IMR-90 (cell line): ENCODE measurements at regions not wholly inside any gene's neighbourhood (a gene's known extent, or its start where the extent isn't known, plus 50 kb on each side); places are given as distances from the start of the nearest gene placed in this dataset.

ENCODE experiments used
- ATAC-seq: fragments of 200-7000 bp; cut with Tn5 transposase; 2 replicates; pipeline ENCODE4 v1.9.1; 2020; ENCODE audit warnings: low read depth, mild to moderate bottlenecking, moderate library complexity
- BruUV-seq: library from RNA; stranded (reverse); fragments of 400-500 nt; replicated peaks from 2 replicates; lab custom pipeline; 2021; lab: Mats Ljungman, UMichigan
- CTCF ChIA-PET: fragments of 300-600 bp; formaldehyde crosslinking; extraction: SDS; loops from one replicate; lab custom pipeline; 2021; ENCODE audit warnings: antibody characterized with exemption; lab: Yijun Ruan, JAX
- POLR2A ChIA-PET: fragments of 300-600 bp; sonication (Branson Sonifier 250); formaldehyde crosslinking; loops from one replicate; lab custom pipeline; 2022; ENCODE audit warnings: antibody characterized with exemption; ENCODE audit not compliant: unreplicated experiment; lab: Charles Lee
- DNase-seq: peaks from one replicate; pipeline ENCODE4 v3.0.0; 2013
- H2AFZ ChIP-seq: replicated peaks from 2 replicates; pipeline ENCODE3; 2013; ENCODE audit warnings: low read length, mild to moderate bottlenecking; ENCODE audit not compliant: poor library complexity
- H2AK5ac ChIP-seq: 2 replicates; pipeline ENCODE4 v1.6.1; 2013; ENCODE audit warnings: low read depth, low read length, inconsistent platforms
- H2AK9ac ChIP-seq: replicated peaks from 2 replicates; pipeline ENCODE3; 2013; ENCODE audit warnings: mild to moderate bottlenecking, low read depth, low read length, moderate library complexity; ENCODE audit not compliant: poor library complexity
- H2BK120ac ChIP-seq: 2 replicates; pipeline ENCODE4 v1.6.1; 2013; ENCODE audit warnings: low read depth, low read length, inconsistent platforms
- H2BK15ac ChIP-seq: 3 replicates; pipeline ENCODE4 v1.6.1; 2013; ENCODE audit warnings: low read depth, low read length, inconsistent platforms
- H2BK20ac ChIP-seq: 2 replicates; pipeline ENCODE4 v1.6.1; 2013; ENCODE audit warnings: low read depth, mild to moderate bottlenecking, inconsistent platforms, low read length, moderate library complexity
- H2BK5ac ChIP-seq: 2 replicates; pipeline ENCODE4 v1.6.1; 2013; ENCODE audit warnings: mild to moderate bottlenecking, low read depth, low read length, inconsistent platforms; ENCODE audit not compliant: poor library complexity, severe bottlenecking
- H3K14ac ChIP-seq: replicated peaks from 2 replicates; pipeline ENCODE4 v1.6.1; 2013; ENCODE audit warnings: low read depth, low read length, inconsistent platforms
- H3K18ac ChIP-seq: 2 replicates; pipeline ENCODE4 v1.6.1; 2013; ENCODE audit warnings: low read depth, low read length, control low read depth
- H3K23ac ChIP-seq: 2 replicates; pipeline ENCODE4 v1.6.1; 2013; ENCODE audit warnings: low read depth, low read length, inconsistent platforms
- H3K27ac ChIP-seq: 2 replicates; pipeline ENCODE4 v1.5.1; 2013; ENCODE audit warnings: mild to moderate bottlenecking, control low read depth, low read length; ENCODE audit not compliant: insufficient read depth
- H3K27me3 ChIP-seq: 2 replicates; pipeline ENCODE4 v1.6.1; 2013; ENCODE audit warnings: low read length; ENCODE audit not compliant: control insufficient read depth, insufficient read depth
- H3K36me3 ChIP-seq: 2 replicates; pipeline ENCODE4 v1.6.1; 2013; ENCODE audit warnings: low read length, mixed read lengths; ENCODE audit not compliant: control insufficient read depth, insufficient read depth
- H3K4ac ChIP-seq: 2 replicates; pipeline ENCODE4 v1.6.1; 2013; ENCODE audit warnings: low read depth, low read length, inconsistent platforms
- H3K4me1 ChIP-seq: 2 replicates; pipeline ENCODE4 v1.6.1; 2013; ENCODE audit warnings: low read length, mixed read lengths; ENCODE audit not compliant: control insufficient read depth, insufficient read depth
- H3K4me2 ChIP-seq: 2 replicates; pipeline ENCODE4 v1.6.1; 2013; ENCODE audit warnings: low read depth, mild to moderate bottlenecking, control low read depth, low read length, moderate library complexity
- H3K4me3 ChIP-seq: 2 replicates; pipeline ENCODE4 v1.5.1; 2013; ENCODE audit warnings: low read depth, mild to moderate bottlenecking, control low read depth, low read length, moderate library complexity; ENCODE audit not compliant: insufficient read depth
- H3K56ac ChIP-seq: 2 replicates; pipeline ENCODE4 v1.6.1; 2013; ENCODE audit warnings: low read length, inconsistent platforms; ENCODE audit not compliant: insufficient read depth; ENCODE audit errors: extremely low read depth
- H3K79me1 ChIP-seq, 2 experiments: 2 replicates each; pipeline ENCODE4 v1.6.1; 2013; ENCODE audit warnings: low read length in 2 of 2, inconsistent platforms in 1 of 2, low read depth in 1 of 2
- H3K9ac ChIP-seq: 2 replicates; pipeline ENCODE4 v1.6.1; 2013; ENCODE audit warnings: low read depth, low read length, control low read depth
- H3K9me1 ChIP-seq: 2 replicates; pipeline ENCODE4 v1.6.1; 2013; ENCODE audit warnings: low read length, inconsistent platforms; ENCODE audit not compliant: insufficient read depth
- H3K9me3 ChIP-seq: 2 replicates; pipeline ENCODE4 v1.6.1; 2013; ENCODE audit warnings: low read length; ENCODE audit not compliant: control insufficient read depth, insufficient read depth
- H4K20me1 ChIP-seq: 2 replicates; pipeline ENCODE4 v1.6.1; 2013; ENCODE audit warnings: low read length, inconsistent platforms; ENCODE audit not compliant: insufficient read depth
- H4K5ac ChIP-seq: 2 replicates; pipeline ENCODE4 v1.6.1; 2013; ENCODE audit warnings: mild to moderate bottlenecking, low read depth, low read length, control low read depth
- H4K8ac ChIP-seq, 2 experiments: 2 replicates each; pipeline ENCODE4 v1.6.1; 2013; ENCODE audit warnings: low read depth in 2 of 2, low read length in 2 of 2, control low read depth in 1 of 2, inconsistent platforms in 1 of 2
- H4K91ac ChIP-seq: 2 replicates; pipeline ENCODE4 v1.6.1; 2013; ENCODE audit warnings: low read depth, low read length, inconsistent platforms; ENCODE audit not compliant: insufficient read depth
- BHLHE40 ChIP-seq: fragments of 150-350 bp; IDR thresholded peaks from 2 replicates; pipeline ENCODE4 v1.6.1; 2016; ENCODE audit warnings: mild to moderate bottlenecking, low read depth, low read length
- CEBPB ChIP-seq: IDR thresholded peaks from 2 replicates; pipeline ENCODE4 v1.6.1; 2012; ENCODE audit warnings: low read depth, low read length, improper control_type of control experiment
- CHD1 ChIP-seq: IDR thresholded peaks from 2 replicates; pipeline ENCODE4 v1.6.1; 2012; ENCODE audit warnings: low read depth, low read length, improper control_type of control experiment
- CTCF ChIP-seq: conservative IDR thresholded peaks from 2 replicates; pipeline ENCODE4 v1.5.1; 2012; ENCODE audit warnings: mild to moderate bottlenecking, low read depth, low read length, improper control_type of control experiment
- FOS ChIP-seq: fragments of 150-350 bp; IDR thresholded peaks from 2 replicates; pipeline ENCODE4 v1.6.1; 2016; ENCODE audit warnings: low read depth, low read length
- MAFK ChIP-seq: IDR thresholded peaks from 2 replicates; pipeline ENCODE4 v1.6.1; 2012; ENCODE audit warnings: low read depth, low read length, improper control_type of control experiment
- MXI1 ChIP-seq: IDR thresholded peaks from 2 replicates; pipeline ENCODE4 v1.6.1; 2012; ENCODE audit warnings: low read depth, mild to moderate bottlenecking, low read length, moderate library complexity, borderline replicate concordance
- NFE2L2 ChIP-seq: fragments of 150-350 bp; IDR thresholded peaks from 2 replicates; pipeline ENCODE4 v1.6.1; 2016; ENCODE audit warnings: low read depth, mild to moderate bottlenecking, low read length
- POLR2A ChIP-seq: IDR thresholded peaks from 2 replicates; pipeline ENCODE4 v1.6.1; 2012; ENCODE audit warnings: mild to moderate bottlenecking, low read depth, low read length
- RAD21 ChIP-seq: IDR thresholded peaks from 2 replicates; pipeline ENCODE4 v1.6.1; 2012; ENCODE audit warnings: low read length, improper control_type of control experiment
- RCOR1 ChIP-seq: IDR thresholded peaks from 2 replicates; pipeline ENCODE4 v1.6.1; 2012; ENCODE audit warnings: mild to moderate bottlenecking, low read length, improper control_type of control experiment; ENCODE audit not compliant: insufficient replicate concordance
- USF2 ChIP-seq: fragments of 150-350 bp; IDR thresholded peaks from 2 replicates; pipeline ENCODE4 v1.6.1; 2017; ENCODE audit warnings: mild to moderate bottlenecking, antibody characterized with exemption, low read length, low read depth
- WGBS, 2 experiments: methylation state at CpG; one replicate each; pipeline versions ENCODE4 v1.1.5 to v1.1.7; 2013; ENCODE audit warnings: missing lambda C conversion rate in 2 of 2; ENCODE audit not compliant: insufficient read length in 1 of 2; ENCODE audit errors: extremely low coverage in 2 of 2; 5-methylcytosine and 5-hydroxymethylcytosine counted together
- dilution Hi-C: fragments of 300-500 bp; cut with HindIII; formaldehyde crosslinking; loops from one replicate; pipeline ENCODE4 v1.14.3; 2018; ENCODE audit warnings: low sequenced_read_pairs; ENCODE audit not compliant: unreplicated experiment
- in situ Hi-C: fragments of 300-500 bp; cut with MboI; formaldehyde crosslinking; loops from 3 replicates; pipeline ENCODE4 v1.14.3; 2019; ENCODE audit warnings: low sequenced_read_pairs, inconsistent platforms, mixed read lengths
- intact Hi-C: fragments of 100-400 bp; cut with micrococcal nuclease; formaldehyde crosslinking; loops from 2 replicates; pipeline ENCODE4 v1.10.0; 2022

GRCh38 chr2:228774548-228774947 lies 496.5 kb downstream of the PID1 start:
- Histone ChIP-seq H4K8ac (no peak overlapping the region), H3K9me1 (no peaks in the 10 kb centered on the region), H4K5ac (no peak overlapping the region), H3K36me3 (no peaks in the 10 kb centered on the region), H3K56ac (no peak overlapping the region), H2BK15ac (no peak overlapping the region), H2BK5ac (no peak overlapping the region), H3K18ac (no peak overlapping the region), H3K4ac (no peak overlapping the region), H3K9ac (no peak overlapping the region), H4K91ac (no peak overlapping the region), H2AK9ac (no peak overlapping the region), H3K4me3 (no peak overlapping the region), H3K9me3 (peaks cover 4% of the 10 kb centered on the region), H2AFZ (no peak overlapping the region), H3K4me1 (no peaks in the 10 kb centered on the region), H3K23ac (no peak overlapping the region), H3K79me1 (no peaks in the 10 kb centered on the region), H3K27ac (no peak overlapping the region), H3K4me2 (no peak overlapping the region), H2AK5ac (no peak overlapping the region), H3K14ac (no peak overlapping the region), H2BK120ac (no peak overlapping the region), H2BK20ac (no peak overlapping the region), H3K27me3 (no peaks in the 10 kb centered on the region), H4K20me1 (no peaks in the 10 kb centered on the region)
- DNase-seq, result no peak
- CTCF ChIA-PET, result no interaction called here
- POLR2A ChIA-PET, result no interaction called here
- no peak for ATAC-seq
- intact Hi-C loops (no loop called here), in situ Hi-C loops (no loop called here), dilution Hi-C loops (no loop called here)
- 33% methylated on average over 1 of the region's 2 CpGs; no CpG with 5 or more reads in 1 of the 2 experiments for WGBS, 2 experiments
- TF ChIP-seq FOS (no peak), BHLHE40 (no peak), CTCF (no peak), MXI1 (no peak), MAFK (no peak), CHD1 (no peak), USF2 (no peak), CEBPB (no peak), RCOR1 (no peak), POLR2A (no peak), NFE2L2 (no peak), RAD21 (no peak)
- BruUV-seq, result no TSS peak
